Thyroid gland (tissue), 4 donors: ENCODE measurements at regions not wholly inside any gene's neighbourhood (a gene's known extent, or its start where the extent isn't known, plus 50 kb on each side); places are given as distances from the start of the nearest gene placed in this dataset.

Source experiments
- DNase-seq, 2 donors: peaks; one replicate each; pipeline ENCODE4 v3.0.0-alpha.2; 2019
- H3K27ac ChIP-seq, 3 donors: fragments of 200-600 bp; sonication (generic); 1 replicate in 2 of 3; 2 replicates in 1 of 3; pipeline ENCODE4 v1.5.1; 2016 to 2019; ENCODE audit warnings: mild to moderate bottlenecking in 1 of 3, moderate library complexity in 1 of 3
- H3K27me3 ChIP-seq: fragments of 200-600 bp; sonication (generic); one replicate; pipeline ENCODE4 v1.5.1; 2019
- H3K36me3 ChIP-seq, 2 donors: fragments of 200-600 bp; sonication (generic); one replicate each; pipeline ENCODE4 v1.5.1; 2016 to 2019
- H3K4me1 ChIP-seq, 2 donors: fragments of 200-600 bp; sonication (generic); one replicate each; pipeline ENCODE4 v1.5.1; 2017 to 2019
- H3K4me3 ChIP-seq, 3 donors: fragments of 200-600 bp; sonication (generic); replicated peaks in 1 of 3; 1 replicate in 2 of 3; 2 replicates in 1 of 3; pipeline ENCODE4 v1.5.1; 2016; ENCODE audit warnings: mild to moderate bottlenecking in 1 of 3
- H3K9me3 ChIP-seq: fragments of 200-600 bp; sonication (generic); one replicate; pipeline ENCODE4 v1.5.1; 2017
- POLR2A ChIP-seq, 2 donors: fragments of 450-650 bp; IDR thresholded peaks; one replicate each; pipeline ENCODE4 v1.6.1; 2017; ENCODE audit warnings: antibody characterized with exemption in 2 of 2, mild to moderate bottlenecking in 2 of 2, moderate library complexity in 1 of 2
- WGBS, 2 donors: methylation state at CpG; one replicate each; pipeline ENCODE4 v1.1.5; 2017; 5-methylcytosine and 5-hydroxymethylcytosine counted together
- intact Hi-C: fragments of 100-400 bp; cut with DNase I; formaldehyde crosslinking; loops from one replicate; pipeline ENCODE4 v1.15.1; 2023
- TF ChIP-seq, protein P1 (sequence below), 6 experiments: fragments of 200-600 bp in 3 of 6; fragments of 450-650 bp in 3 of 6; sonication (generic) in 3 of 6; IDR thresholded peaks; one replicate each; pipeline ENCODE4 v1.5.1; 2016 to 2019; ENCODE audit warnings: antibody characterized with exemption in 6 of 6, mild to moderate bottlenecking in 2 of 6, inconsistent platforms in 1 of 6, moderate library complexity in 1 of 6

GRCh38 chr6:1510239-1510638, 99.5 kb upstream of the FOXC1 start:
- 83% methylated on average over 3 of the region's 3 CpGs for WGBS, 2 donors
- no peak overlapping the region for H3K27ac ChIP-seq
- no peak overlapping the region for H3K4me3 ChIP-seq
- no peaks in the 10 kb centered on the region for H3K4me1 ChIP-seq
- no peak for DNase-seq
- intact Hi-C loops: no loop called here
- no peaks in the 10 kb centered on the region for H3K36me3 ChIP-seq
- H3K9me3 ChIP-seq: no peaks in the 10 kb centered on the region
- no peaks in the 10 kb centered on the region for H3K27me3 ChIP-seq
- TF ChIP-seq POLR2A (IDR thresholded peaks at IDR 0.05): no peak
- TF ChIP-seq, protein P1, sequence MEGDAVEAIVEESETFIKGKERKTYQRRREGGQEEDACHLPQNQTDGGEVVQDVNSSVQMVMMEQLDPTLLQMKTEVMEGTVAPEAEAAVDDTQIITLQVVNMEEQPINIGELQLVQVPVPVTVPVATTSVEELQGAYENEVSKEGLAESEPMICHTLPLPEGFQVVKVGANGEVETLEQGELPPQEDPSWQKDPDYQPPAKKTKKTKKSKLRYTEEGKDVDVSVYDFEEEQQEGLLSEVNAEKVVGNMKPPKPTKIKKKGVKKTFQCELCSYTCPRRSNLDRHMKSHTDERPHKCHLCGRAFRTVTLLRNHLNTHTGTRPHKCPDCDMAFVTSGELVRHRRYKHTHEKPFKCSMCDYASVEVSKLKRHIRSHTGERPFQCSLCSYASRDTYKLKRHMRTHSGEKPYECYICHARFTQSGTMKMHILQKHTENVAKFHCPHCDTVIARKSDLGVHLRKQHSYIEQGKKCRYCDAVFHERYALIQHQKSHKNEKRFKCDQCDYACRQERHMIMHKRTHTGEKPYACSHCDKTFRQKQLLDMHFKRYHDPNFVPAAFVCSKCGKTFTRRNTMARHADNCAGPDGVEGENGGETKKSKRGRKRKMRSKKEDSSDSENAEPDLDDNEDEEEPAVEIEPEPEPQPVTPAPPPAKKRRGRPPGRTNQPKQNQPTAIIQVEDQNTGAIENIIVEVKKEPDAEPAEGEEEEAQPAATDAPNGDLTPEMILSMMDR (IDR thresholded peaks at IDR 0.05): no peak

GRCh38 chr6:1513215-1513780, 96.4 kb upstream of the FOXC1 start:
- TF ChIP-seq POLR2A (IDR thresholded peaks at IDR 0.05): no peak
- TF ChIP-seq, protein P1 (IDR thresholded peaks at IDR 0.05): no peak
- DNase-seq: no peak

DNA sequence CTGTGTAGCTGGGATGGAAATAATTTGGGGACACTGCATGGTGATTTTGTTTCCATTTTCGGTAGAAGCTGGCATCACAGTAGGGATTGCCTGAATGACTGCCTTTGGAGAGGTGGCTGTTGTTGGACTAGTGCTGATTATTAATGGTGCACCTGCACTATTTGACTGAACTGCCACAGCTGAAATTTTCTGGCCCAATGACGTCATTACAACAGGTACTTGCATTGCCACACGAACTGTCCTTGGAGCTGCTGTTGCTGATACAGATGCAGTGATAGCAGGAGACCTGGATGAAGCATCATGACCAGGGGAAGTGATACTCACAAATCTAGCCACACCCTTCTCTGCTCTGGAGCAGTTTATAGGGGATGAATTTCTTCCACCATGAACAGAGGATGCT, 95.6 kb upstream of the FOXC1 start:
- Histone ChIP-seq H3K4me3 (no peak overlapping the region), H3K4me1 (no peaks in the 10 kb centered on the region), H3K36me3 (no peaks in the 10 kb centered on the region), H3K27me3 (no peaks in the 10 kb centered on the region), H3K9me3 (no peaks in the 10 kb centered on the region), H3K27ac (no peak overlapping the region)
- TF ChIP-seq POLR2A (IDR thresholded peaks at IDR 0.05): no peak
- TF ChIP-seq, protein P1 (IDR thresholded peaks at IDR 0.05): no peak
- 83% methylated on average over 3 of the region's 3 CpGs for WGBS, 2 donors
- no peak for DNase-seq
- intact Hi-C loops: no loop called here

More at GRCh38 chr6:1513215-1513780, 96.4 kb upstream of the FOXC1 start:
- Histone ChIP-seq H3K36me3 (no peaks in the 10 kb centered on the region), H3K27ac (no peak overlapping the region), H3K4me1 (no peaks in the 10 kb centered on the region), H3K4me3 (no peak overlapping the region), H3K9me3 (no peaks in the 10 kb centered on the region), H3K27me3 (no peaks in the 10 kb centered on the region)
- intact Hi-C loops: no loop called here
- WGBS, 2 donors: 50 to 60% methylated on average over 3 of the region's 3 CpGs

DNA sequence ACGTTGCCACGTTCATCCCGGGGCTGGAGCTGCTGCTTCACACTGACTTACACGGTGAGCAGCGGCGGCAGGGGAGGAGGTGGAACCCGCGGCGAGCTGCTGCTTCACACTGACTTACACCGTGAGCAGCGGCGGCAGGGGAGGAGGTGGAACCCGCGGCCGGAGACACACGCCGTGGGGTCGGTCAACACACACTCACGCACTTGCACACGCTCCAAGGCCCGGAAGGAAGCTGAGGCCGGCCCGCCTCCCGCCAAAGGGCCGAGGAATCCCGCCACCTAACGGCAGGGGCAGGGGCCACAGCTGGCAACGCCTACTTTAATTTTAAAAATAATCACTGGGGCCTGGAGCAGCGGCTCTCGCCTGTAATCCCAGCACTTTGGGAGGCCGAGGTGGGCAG, 94.4 kb upstream of the FOXC1 start:
- H3K27me3 ChIP-seq: no peaks in the 10 kb centered on the region
- no peak for DNase-seq
- 92 to 97% methylated on average over 20 to 21 of the region's 31 CpGs for WGBS, 2 donors
- H3K9me3 ChIP-seq: no peaks in the 10 kb centered on the region
- no peaks in the 10 kb centered on the region for H3K36me3 ChIP-seq
- no peak for TF ChIP-seq POLR2A (IDR thresholded peaks at IDR 0.05)
- TF ChIP-seq, protein P1 (IDR thresholded peaks at IDR 0.05): no peak
- no peak overlapping the region for H3K27ac ChIP-seq
- intact Hi-C loops: no loop called here
- no peak overlapping the region for H3K4me3 ChIP-seq
- H3K4me1 ChIP-seq: no peaks in the 10 kb centered on the region

DNA sequence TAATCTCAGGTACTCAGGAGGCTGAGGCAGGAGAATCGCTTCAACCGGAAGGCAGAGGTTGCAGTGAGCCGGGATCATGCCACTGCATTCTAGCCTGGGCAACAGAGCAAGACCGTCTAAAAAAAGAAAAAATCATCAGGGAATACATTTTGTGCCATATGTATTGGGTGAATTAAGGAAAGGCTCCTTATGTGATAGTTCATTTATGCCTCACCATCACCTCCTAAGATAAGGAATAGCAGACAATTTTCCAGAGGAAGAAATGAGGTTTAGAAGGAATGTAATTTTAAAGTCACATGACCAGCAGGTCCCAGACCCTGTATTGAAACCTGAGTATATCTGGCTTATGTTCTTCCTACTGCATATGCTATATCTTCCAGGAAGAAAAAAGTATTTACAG, 93.9 kb upstream of the FOXC1 start:
- 97 to 99% methylated on average over 4 of the region's 4 CpGs for WGBS, 2 donors
- TF ChIP-seq, protein P1 (IDR thresholded peaks at IDR 0.05): no peak
- TF ChIP-seq POLR2A (IDR thresholded peaks at IDR 0.05): no peak
- no peaks in the 10 kb centered on the region for H3K27me3 ChIP-seq
- no peaks in the 10 kb centered on the region for H3K4me1 ChIP-seq
- no peak for DNase-seq
- intact Hi-C loops: no loop called here
- H3K4me3 ChIP-seq: no peak overlapping the region
- H3K36me3 ChIP-seq: no peaks in the 10 kb centered on the region
- no peak overlapping the region for H3K27ac ChIP-seq
- H3K9me3 ChIP-seq: no peaks in the 10 kb centered on the region
